ENCODE measurements at regions not wholly inside any gene's neighbourhood (a gene's known extent, or its start where the extent isn't known, plus 50 kb on each side); places are given as distances from the start of the nearest gene placed in this dataset.

GRCh38 chr12:16415155-16415554 lies 67.7 kb downstream of the MGST1 start:
- no peak for DNase-seq (ENCODE audit: low read depth)
- H3K4me3 ChIP-seq (ENCODE audit: low read depth, low read length) = no peak overlapping the region

GRCh38 chr12:16417058-16417457 lies 69.6 kb downstream of the MGST1 start:
- no peak for DNase-seq (ENCODE audit: low read depth)
- H3K4me3 ChIP-seq (ENCODE audit: low read depth, low read length) = no peak overlapping the region

- H3K4me3 ChIP-seq (ENCODE audit: low read depth, low read length) = no peak overlapping the region
- DNase-seq (ENCODE audit: low read depth) = no peak
These were observed 74.4 kb downstream of the MGST1 start for GRCh38 chr12:16421806-16422205.

GRCh38 chr12:16424531-16424930 lies 77.1 kb downstream of the MGST1 start:
- H3K4me3 ChIP-seq (ENCODE audit: low read depth, low read length) = no peak overlapping the region

GRCh38 chr12:16435875-16436554 lies 88.6 kb downstream of the MGST1 start:
- no peak for DNase-seq (ENCODE audit: low read depth)
- H3K4me3 ChIP-seq (ENCODE audit: low read depth, low read length) = no peak overlapping the region

More at GRCh38 chr12:16424531-16424930, 77.1 kb downstream of the MGST1 start:
- DNase-seq (ENCODE audit: low read depth) = no peak

- H3K4me3 ChIP-seq (ENCODE audit: low read depth, low read length) = no peak overlapping the region
- no peak for DNase-seq (ENCODE audit: low read depth)
These were observed 89.9 kb downstream of the MGST1 start for GRCh38 chr12:16437281-16437816.

GRCh38 chr12:16437926-16438325 lies 90.5 kb downstream of the MGST1 start:
- no peak for DNase-seq (ENCODE audit: low read depth)

GRCh38 chr12:16449459-16449858 lies 102.0 kb downstream of the MGST1 start:
- DNase-seq (ENCODE audit: low read depth) = no peak
- no peak overlapping the region for H3K4me3 ChIP-seq (ENCODE audit: low read depth, low read length)

More at GRCh38 chr12:16437926-16438325, 90.5 kb downstream of the MGST1 start:
- no peak overlapping the region for H3K4me3 ChIP-seq (ENCODE audit: low read depth, low read length)

GRCh38 chr12:16453319-16453718 lies 105.9 kb downstream of the MGST1 start:
- H3K4me3 ChIP-seq (ENCODE audit: low read depth, low read length) = no peak overlapping the region
- DNase-seq (ENCODE audit: low read depth) = no peak

GRCh38 chr12:16454481-16454880 lies 107.0 kb downstream of the MGST1 start:
- no peak for DNase-seq (ENCODE audit: low read depth)
- no peak overlapping the region for H3K4me3 ChIP-seq (ENCODE audit: low read depth, low read length)

GRCh38 chr12:16458521-16459078 lies 111.2 kb downstream of the MGST1 start:
- no peak for DNase-seq (ENCODE audit: low read depth)
- no peak overlapping the region for H3K4me3 ChIP-seq (ENCODE audit: low read depth, low read length)

- DNase-seq (ENCODE audit: low read depth) = no peak
- H3K4me3 ChIP-seq (ENCODE audit: low read depth, low read length) = no peak overlapping the region
These were observed 119.8 kb downstream of the MGST1 start for GRCh38 chr12:16467272-16467671.

- no peak overlapping the region for H3K4me3 ChIP-seq (ENCODE audit: low read depth, low read length)
- DNase-seq (ENCODE audit: low read depth) = no peak
These were observed 125.2 kb downstream of the MGST1 start for GRCh38 chr12:16472631-16473030.

- no peak overlapping the region for H3K4me3 ChIP-seq (ENCODE audit: low read depth, low read length)
- peak; percentile 56 for DNase-seq (ENCODE audit: low read depth)
These were observed 126.3 kb downstream of the MGST1 start for GRCh38 chr12:16473610-16474326.

- H3K4me3 ChIP-seq (ENCODE audit: low read depth, low read length) = no peak overlapping the region
- DNase-seq (ENCODE audit: low read depth) = no peak
These were observed 127.4 kb downstream of the MGST1 start for GRCh38 chr12:16474801-16475200.

- no peak overlapping the region for H3K4me3 ChIP-seq (ENCODE audit: low read depth, low read length)
- no peak for DNase-seq (ENCODE audit: low read depth)
These were observed 128.1 kb downstream of the MGST1 start for GRCh38 chr12:16475521-16475920.

- peak; percentile 41 for DNase-seq (ENCODE audit: low read depth)
- no peak overlapping the region for H3K4me3 ChIP-seq (ENCODE audit: low read depth, low read length)
These were observed 123.2 kb downstream of the LMO3 start for GRCh38 chr12:16482726-16483125.

GRCh38 chr12:16492240-16492639 lies 113.7 kb downstream of the LMO3 start:
- DNase-seq (ENCODE audit: low read depth) = no peak
- H3K4me3 ChIP-seq (ENCODE audit: low read depth, low read length) = no peak overlapping the region

GRCh38 chr12:16492820-16493797 lies 112.9 kb downstream of the LMO3 start:
- no peak for DNase-seq (ENCODE audit: low read depth)
- H3K4me3 ChIP-seq (ENCODE audit: low read depth, low read length) = no peak overlapping the region
